Muscle of leg (tissue), 3 donors: ENCODE measurements at regions not wholly inside any gene's neighbourhood (a gene's known extent, or its start where the extent isn't known, plus 50 kb on each side); places are given as distances from the start of the nearest gene placed in this dataset.

Source experiments
- DNase-seq: peaks from one replicate; pipeline ENCODE4 v3.0.0; 2013
- H3K27ac ChIP-seq: one replicate; pipeline ENCODE4 v1.5.1; 2013; ENCODE audit warnings: mild to moderate bottlenecking, low read length, control low read depth
- H3K27me3 ChIP-seq: one replicate; pipeline ENCODE4 v1.6.1; 2013; ENCODE audit warnings: low read length; ENCODE audit not compliant: control insufficient read depth, insufficient read depth
- H3K36me3 ChIP-seq: one replicate; pipeline ENCODE4 v1.6.1; 2013; ENCODE audit warnings: low read length; ENCODE audit not compliant: control insufficient read depth, insufficient read depth
- H3K4me1 ChIP-seq: one replicate; pipeline ENCODE4 v1.6.1; 2013; ENCODE audit warnings: low read length; ENCODE audit not compliant: control insufficient read depth, insufficient read depth
- H3K4me3 ChIP-seq: one replicate; pipeline ENCODE4 v1.5.1; 2013; ENCODE audit warnings: low read length, control low read depth
- H3K9me3 ChIP-seq: replicated peaks from 2 replicates; pipeline ENCODE4 v1.6.1; 2013; ENCODE audit warnings: low read depth, low read length; ENCODE audit not compliant: control insufficient read depth
- WGBS: methylation state at CpG from one replicate; pipeline ENCODE4 v1.1.5; 2013; ENCODE audit warnings: missing lambda C conversion rate; ENCODE audit not compliant: insufficient coverage; 5-methylcytosine and 5-hydroxymethylcytosine counted together

DNA sequence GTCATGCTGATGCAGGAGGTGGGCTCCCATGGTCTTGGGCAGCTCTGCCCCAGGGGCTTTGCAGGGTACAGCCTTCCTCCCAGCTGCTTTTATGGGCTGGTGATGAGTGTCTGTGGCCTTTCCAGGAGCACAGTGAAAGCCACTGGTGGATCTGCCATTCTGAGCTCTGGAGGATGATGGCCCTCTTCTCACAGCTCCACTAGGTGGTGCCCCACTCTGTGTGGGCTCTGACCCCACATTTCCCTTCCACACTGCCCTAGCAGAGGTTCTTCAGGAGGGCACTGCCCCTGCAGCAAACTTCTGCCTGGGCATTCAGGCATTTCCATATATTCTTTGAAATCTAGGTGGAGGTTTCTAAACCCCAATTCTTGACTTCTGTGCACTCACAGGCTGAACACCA is 1188.6 kb downstream of the MRPL39 start:
- Histone ChIP-seq H3K4me3 (no peak overlapping the region), H3K4me1 (no peaks in the 10 kb centered on the region), H3K36me3 (no peaks in the 10 kb centered on the region), H3K27me3 (no peaks in the 10 kb centered on the region), H3K9me3 (peaks cover 9% of the 10 kb centered on the region), H3K27ac (no peak overlapping the region)
- DNase-seq = no peak

DNA sequence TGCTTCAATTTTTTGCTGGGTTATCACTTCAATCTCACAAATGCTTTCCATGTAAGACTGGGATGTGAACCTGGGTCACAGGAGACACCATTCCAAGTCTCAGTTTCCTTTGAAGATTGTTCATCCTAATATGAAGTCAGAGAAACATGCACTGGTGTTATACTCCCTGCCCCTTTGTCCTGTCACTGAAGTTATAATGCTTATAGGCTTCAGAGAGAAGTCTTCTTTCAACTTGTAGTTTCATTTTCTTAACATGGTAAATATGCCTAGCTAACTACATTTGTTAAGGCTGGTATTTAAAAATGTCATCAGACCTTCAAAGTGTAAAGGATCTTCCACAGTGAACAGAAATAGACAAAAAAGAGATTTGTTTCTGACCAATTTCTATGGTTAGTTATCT is 1195.9 kb downstream of the MRPL39 start:
- DNase-seq = no peak
- no peaks in the 10 kb centered on the region for H3K4me1 ChIP-seq
- no peak overlapping the region for H3K27ac ChIP-seq
- no peak overlapping the region for H3K4me3 ChIP-seq
- H3K9me3 ChIP-seq = no peaks in the 10 kb centered on the region
- no peaks in the 10 kb centered on the region for H3K36me3 ChIP-seq
- no peaks in the 10 kb centered on the region for H3K27me3 ChIP-seq

GRCh38 chr21:24403221-24403620 is 1204.1 kb downstream of the MRPL39 start:
- Histone ChIP-seq H3K9me3 (no peaks in the 10 kb centered on the region), H3K27ac (no peak overlapping the region), H3K4me3 (no peak overlapping the region), H3K4me1 (no peaks in the 10 kb centered on the region), H3K36me3 (no peaks in the 10 kb centered on the region), H3K27me3 (no peaks in the 10 kb centered on the region)
- no CpG with 5 or more reads among the region's 3 CpGs for WGBS
- no peak for DNase-seq

DNA sequence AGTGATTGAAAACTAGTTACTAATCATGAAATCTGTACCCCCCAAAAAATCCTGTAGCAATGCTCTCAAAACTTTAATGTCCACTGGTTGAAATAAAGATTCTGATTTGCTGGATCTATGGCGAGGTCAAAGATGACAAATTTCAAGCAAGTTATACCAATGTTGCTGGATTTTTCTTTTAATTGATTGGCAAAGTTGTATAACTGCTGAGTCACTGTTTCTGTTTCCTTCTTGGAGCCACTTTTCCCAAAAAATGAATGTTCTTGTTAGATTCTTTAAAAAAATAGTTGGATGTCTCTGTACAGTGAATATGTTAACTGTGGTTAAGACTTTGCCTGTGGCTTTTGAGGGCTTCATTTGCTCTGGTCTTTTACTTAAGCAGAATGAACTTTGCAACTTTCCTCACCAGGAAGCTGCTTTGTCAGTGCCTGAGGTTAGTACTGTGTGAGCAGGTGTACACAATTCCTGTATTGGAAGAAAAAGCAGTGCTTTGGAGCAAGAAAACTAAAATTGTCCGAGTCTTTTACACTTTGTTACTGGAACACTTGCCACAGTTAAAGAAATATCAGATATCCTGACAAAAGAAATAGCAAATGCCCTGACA is 1211.9 kb downstream of the MRPL39 start:
- no peak for DNase-seq
- H3K9me3 ChIP-seq = no peaks in the 10 kb centered on the region
- no peaks in the 10 kb centered on the region for H3K36me3 ChIP-seq
- no peaks in the 10 kb centered on the region for H3K27me3 ChIP-seq
- no peaks in the 10 kb centered on the region for H3K4me1 ChIP-seq
- H3K4me3 ChIP-seq = no peak overlapping the region
- no CpG with 5 or more reads among the region's 2 CpGs for WGBS
- H3K27ac ChIP-seq = no peak overlapping the region

GRCh38 chr21:24375201-24375600 is 1232.1 kb downstream of the MRPL39 start:
- WGBS = 37% methylated on average over 2 of the region's 3 CpGs
- no peak overlapping the region for H3K27ac ChIP-seq
- H3K4me3 ChIP-seq = no peak overlapping the region
- H3K27me3 ChIP-seq = no peaks in the 10 kb centered on the region
- no peak for DNase-seq
- H3K4me1 ChIP-seq = no peaks in the 10 kb centered on the region
- H3K9me3 ChIP-seq = no peaks in the 10 kb centered on the region
- no peaks in the 10 kb centered on the region for H3K36me3 ChIP-seq

DNA sequence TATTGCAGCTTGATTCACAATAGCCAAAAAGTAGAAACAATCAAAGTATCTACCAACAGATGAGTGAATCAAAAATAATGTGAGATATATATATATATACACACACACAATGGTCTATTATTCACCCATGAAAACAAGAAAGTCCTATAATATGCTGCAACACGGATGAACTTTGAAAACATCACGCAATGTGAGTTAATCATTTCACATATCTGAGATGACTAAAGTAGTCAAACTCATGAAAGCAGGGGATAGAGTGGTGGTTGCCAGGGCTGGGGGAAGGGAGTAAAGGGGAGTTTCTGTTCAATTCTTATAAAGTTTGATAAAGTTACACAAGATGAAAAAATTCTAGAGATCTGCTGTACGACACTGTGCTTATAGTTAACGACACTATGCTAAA is 1234.8 kb downstream of the MRPL39 start:
- DNase-seq = no peak
- H3K27ac ChIP-seq = no peak overlapping the region
- H3K9me3 ChIP-seq = no peaks in the 10 kb centered on the region
- H3K27me3 ChIP-seq = no peaks in the 10 kb centered on the region
- WGBS = no CpG with 5 or more reads among the region's 4 CpGs
- no peaks in the 10 kb centered on the region for H3K36me3 ChIP-seq
- H3K4me1 ChIP-seq = peaks cover 2% of the 10 kb centered on the region
- H3K4me3 ChIP-seq = no peak overlapping the region

GRCh38 chr21:24369746-24370145 is 1237.5 kb downstream of the MRPL39 start:
- H3K27me3 ChIP-seq = no peaks in the 10 kb centered on the region

DNA sequence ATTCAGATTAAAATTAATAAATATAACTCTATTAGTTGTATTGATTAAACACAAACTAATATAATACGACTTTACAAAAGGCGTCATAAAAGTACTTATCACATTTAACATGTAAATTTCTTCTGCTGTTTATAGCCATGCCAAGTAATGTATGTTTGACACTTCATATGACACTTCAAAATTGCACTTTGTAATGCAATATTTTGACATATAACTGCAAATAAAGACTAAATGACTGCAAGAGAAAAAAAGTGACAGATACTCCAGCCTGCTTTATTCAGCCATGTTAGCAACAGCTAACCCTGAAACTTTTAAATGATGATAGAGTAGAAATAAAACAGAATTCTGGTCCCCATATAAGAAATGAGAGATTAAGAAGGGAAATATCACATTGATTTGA is 1238.0 kb downstream of the MRPL39 start:
- no peaks in the 10 kb centered on the region for H3K9me3 ChIP-seq
- no peaks in the 10 kb centered on the region for H3K36me3 ChIP-seq
- no peak overlapping the region for H3K4me3 ChIP-seq
- H3K4me1 ChIP-seq = peaks cover 2% of the 10 kb centered on the region
- no peak overlapping the region for H3K27ac ChIP-seq
- WGBS = no CpG with 5 or more reads among the region's 2 CpGs
- DNase-seq = no peak
- no peaks in the 10 kb centered on the region for H3K27me3 ChIP-seq

More at GRCh38 chr21:24369746-24370145, 1237.5 kb downstream of the MRPL39 start:
- H3K4me1 ChIP-seq = peaks cover 2% of the 10 kb centered on the region
- H3K36me3 ChIP-seq = no peaks in the 10 kb centered on the region
- DNase-seq = peak; percentile 82
- no peak overlapping the region for H3K27ac ChIP-seq
- no peak overlapping the region for H3K4me3 ChIP-seq
- H3K9me3 ChIP-seq = no peaks in the 10 kb centered on the region
- WGBS = 17% methylated on average over 1 of the region's 1 CpG

- H3K27me3 ChIP-seq = no peaks in the 10 kb centered on the region
- no peaks in the 10 kb centered on the region for H3K36me3 ChIP-seq
- H3K9me3 ChIP-seq = no peaks in the 10 kb centered on the region
- H3K4me1 ChIP-seq = peaks cover 2% of the 10 kb centered on the region
- H3K27ac ChIP-seq = no peak overlapping the region
- H3K4me3 ChIP-seq = no peak overlapping the region
- DNase-seq = peak; percentile 8
Measured at GRCh38 chr21:24367936-24368335, 1239.3 kb downstream of the MRPL39 start.

DNA sequence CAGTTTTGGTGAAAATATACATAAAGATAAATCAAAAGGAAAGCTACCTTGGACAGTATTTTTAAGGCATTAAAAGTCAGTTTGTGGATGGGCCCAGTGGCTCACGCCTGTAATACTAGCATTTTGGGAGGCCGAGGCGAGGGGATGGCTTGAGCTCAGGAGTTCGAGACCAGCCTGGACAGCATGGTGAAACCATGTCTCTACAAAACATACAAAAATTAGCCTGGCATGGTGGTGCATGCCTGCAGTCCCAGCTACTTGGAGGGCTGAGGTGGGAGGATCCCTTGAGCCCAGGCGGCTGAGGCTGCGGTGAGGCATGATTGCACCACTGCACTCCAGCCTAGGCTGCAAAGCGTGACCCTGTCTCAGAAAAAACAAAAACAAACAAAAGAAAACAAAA is 1253.8 kb downstream of the MRPL39 start:
- Histone ChIP-seq H3K36me3 (no peaks in the 10 kb centered on the region), H3K9me3 (no peaks in the 10 kb centered on the region), H3K4me1 (no peaks in the 10 kb centered on the region), H3K27ac (no peak overlapping the region), H3K4me3 (no peak overlapping the region), H3K27me3 (no peaks in the 10 kb centered on the region)
- DNase-seq = no peak
- WGBS = 80% methylated on average over 2 of the region's 7 CpGs

GRCh38 chr21:24339406-24339805 is 1267.9 kb downstream of the MRPL39 start:
- no peaks in the 10 kb centered on the region for H3K9me3 ChIP-seq
- WGBS = 79% methylated on average over 2 of the region's 2 CpGs
- H3K36me3 ChIP-seq = no peaks in the 10 kb centered on the region
- H3K4me3 ChIP-seq = no peak overlapping the region
- H3K4me1 ChIP-seq = no peaks in the 10 kb centered on the region
- H3K27ac ChIP-seq = no peak overlapping the region
- DNase-seq = peak; percentile 33
- no peaks in the 10 kb centered on the region for H3K27me3 ChIP-seq
